GM19023 (cell line): ENCODE measurements at regions not wholly inside any gene's neighbourhood (a gene's known extent, or its start where the extent isn't known, plus 50 kb on each side); places are given as distances from the start of the nearest gene placed in this dataset.
"Not testable (repeated sequence)": the region's sequence is repeated elsewhere in the genome, so short reads cannot be mapped to it uniquely, and the experiment has no call there.

ENCODE experiments used
- ATAC-seq: cut with Tn5 transposase; IDR thresholded peaks from one replicate; pipeline ENCODE4 v1.9.1; 2021; ENCODE audit warnings: mild to moderate bottlenecking, moderate library complexity; ENCODE audit not compliant: unreplicated experiment

GRCh38 chrX:140343226-140343868 is 161.5 kb downstream of the SOX3 start:
- no peak for ATAC-seq

- ATAC-seq, result no peak
Observed at GRCh38 chrX:140342410-140342809, 162.5 kb downstream of the SOX3 start.

- ATAC-seq, result no peak
Observed at GRCh38 chrX:140337263-140337662, 167.6 kb downstream of the SOX3 start.

- no peak for ATAC-seq
Observed at GRCh38 chrX:140318296-140318695, 186.6 kb downstream of the SOX3 start.

GRCh38 chrX:140317462-140317861 is 187.4 kb downstream of the SOX3 start:
- no peak for ATAC-seq

- no peak for ATAC-seq
Observed at GRCh38 chrX:140298960-140299825, 205.7 kb downstream of the SOX3 start.

GRCh38 chrX:140297273-140297672 is 207.6 kb downstream of the SOX3 start:
- no peak for ATAC-seq

- ATAC-seq, result no peak
Observed at GRCh38 chrX:140292961-140293360, 211.9 kb downstream of the SOX3 start.

- ATAC-seq, result no peak
Observed at GRCh38 chrX:140292188-140292587, 212.7 kb downstream of the SOX3 start.

GRCh38 chrX:140274811-140275525 is 229.9 kb downstream of the SOX3 start:
- no peak for ATAC-seq

GRCh38 chrX:140273921-140274320 is 230.9 kb downstream of the SOX3 start:
- ATAC-seq, result no peak

GRCh38 chrX:140250391-140250790 is 254.5 kb downstream of the SOX3 start:
- no peak for ATAC-seq

- no peak for ATAC-seq
Observed at GRCh38 chrX:140249088-140249487, 255.8 kb downstream of the SOX3 start.

GRCh38 chrX:140229191-140229590 is 263.9 kb upstream of the CXorf66 start:
- ATAC-seq, result no peak

- not testable (repeated sequence) for ATAC-seq
Observed at GRCh38 chrX:140226037-140226436, 260.7 kb upstream of the CXorf66 start.

- ATAC-seq, result not testable (repeated sequence)
Observed at GRCh38 chrX:140215894-140216293, 250.6 kb upstream of the CXorf66 start.

- ATAC-seq, result not testable (repeated sequence)
Observed at GRCh38 chrX:140214518-140214917, 249.2 kb upstream of the CXorf66 start.

- ATAC-seq, result no peak
Observed at GRCh38 chrX:140206657-140207056, 241.3 kb upstream of the CXorf66 start.

GRCh38 chrX:140190441-140191108 is 225.3 kb upstream of the CXorf66 start:
- ATAC-seq, result no peak

- no peak for ATAC-seq
Observed at GRCh38 chrX:140180585-140180984, 215.3 kb upstream of the CXorf66 start.

GRCh38 chrX:140177821-140178220 is 212.5 kb upstream of the CXorf66 start:
- no peak for ATAC-seq
